Skeletal muscle tissue (tissue), 3 donors: ENCODE measurements at regions not wholly inside any gene's neighbourhood (a gene's known extent, or its start where the extent isn't known, plus 50 kb on each side); places are given as distances from the start of the nearest gene placed in this dataset.

Experiments
- H3K27ac ChIP-seq: one replicate; pipeline ENCODE4 v1.7.0; 2013; ENCODE audit warnings: mild to moderate bottlenecking, low read depth, low read length, inconsistent platforms
- H3K27me3 ChIP-seq, 3 donors: one replicate each; pipeline ENCODE4 v1.7.0; 2013; ENCODE audit warnings: low read length in 3 of 3; ENCODE audit not compliant: control insufficient read depth in 3 of 3, insufficient read depth in 3 of 3
- H3K36me3 ChIP-seq, 3 donors: one replicate each; pipeline ENCODE4 v1.7.0; 2013; ENCODE audit warnings: low read length in 3 of 3; ENCODE audit not compliant: control insufficient read depth in 3 of 3, insufficient read depth in 3 of 3
- H3K4me1 ChIP-seq, 3 donors: one replicate each; pipeline ENCODE4 v1.7.0; 2013; ENCODE audit warnings: low read length in 3 of 3, mild to moderate bottlenecking in 3 of 3; ENCODE audit not compliant: control insufficient read depth in 3 of 3, insufficient read depth in 3 of 3
- H3K4me3 ChIP-seq, 3 donors: one replicate each; pipeline ENCODE4 v1.7.0; 2013; ENCODE audit warnings: low read length in 3 of 3
- H3K9ac ChIP-seq, 3 donors: one replicate each; pipeline ENCODE4 v1.7.0; 2013; ENCODE audit warnings: low read length in 3 of 3, mild to moderate bottlenecking in 3 of 3, moderate library complexity in 2 of 3, low read depth in 1 of 3
- H3K9me3 ChIP-seq, 3 donors: one replicate each; pipeline ENCODE4 v1.7.0; 2013; ENCODE audit warnings: low read length in 3 of 3; ENCODE audit not compliant: control insufficient read depth in 3 of 3
- donor health status: Osteomylitis.

- Histone ChIP-seq H3K27me3 (no peaks in the 10 kb centered on the region), H3K36me3 (no peaks in the 10 kb centered on the region), H3K4me3 (no peak overlapping the region), H3K9me3 (no peaks in the 10 kb centered on the region), H3K27ac (no peak overlapping the region), H3K4me1 (no peaks in the 10 kb centered on the region), H3K9ac (no peak overlapping the region)
Observed at GRCh38 chr10:4456279-4456678, 369.7 kb upstream of the AKR1E2 start.

GRCh38 chr10:4453950-4454349 is 372.1 kb upstream of the AKR1E2 start:
- Histone ChIP-seq H3K4me1 (no peaks in the 10 kb centered on the region), H3K27ac (no peak overlapping the region), H3K9ac (no peak overlapping the region), H3K36me3 (no peaks in the 10 kb centered on the region), H3K9me3 (no peaks in the 10 kb centered on the region), H3K4me3 (no peak overlapping the region), H3K27me3 (no peaks in the 10 kb centered on the region)

GRCh38 chr10:4453276-4453675 is 372.7 kb upstream of the AKR1E2 start:
- no peak overlapping the region for H3K27ac ChIP-seq
- no peaks in the 10 kb centered on the region for H3K9me3 ChIP-seq
- H3K4me1 ChIP-seq, result no peaks in the 10 kb centered on the region
- no peak overlapping the region for H3K9ac ChIP-seq
- H3K4me3 ChIP-seq, result no peak overlapping the region
- H3K27me3 ChIP-seq, result no peaks in the 10 kb centered on the region
- H3K36me3 ChIP-seq, result no peaks in the 10 kb centered on the region

- no peak overlapping the region for H3K4me3 ChIP-seq
- H3K27me3 ChIP-seq, result no peaks in the 10 kb centered on the region
- H3K36me3 ChIP-seq, result no peaks in the 10 kb centered on the region
- H3K9me3 ChIP-seq, result no peaks in the 10 kb centered on the region
- no peak overlapping the region for H3K9ac ChIP-seq
- H3K4me1 ChIP-seq, result no peaks in the 10 kb centered on the region
- peak overlapping the region; percentile 4 for H3K27ac ChIP-seq
Observed at GRCh38 chr10:4450981-4451908, 374.8 kb upstream of the AKR1E2 start.

- Histone ChIP-seq H3K9ac (no peak overlapping the region), H3K4me1 (no peaks in the 10 kb centered on the region), H3K36me3 (no peaks in the 10 kb centered on the region), H3K27ac (no peak overlapping the region), H3K9me3 (no peaks in the 10 kb centered on the region), H3K27me3 (no peaks in the 10 kb centered on the region), H3K4me3 (no peak overlapping the region)
Observed at GRCh38 chr10:4450169-4450568, 375.8 kb upstream of the AKR1E2 start.

GRCh38 chr10:4448030-4448429 is 378.0 kb upstream of the AKR1E2 start:
- H3K4me1 ChIP-seq, result no peaks in the 10 kb centered on the region
- H3K27me3 ChIP-seq, result no peaks in the 10 kb centered on the region
- H3K4me3 ChIP-seq, result no peak overlapping the region
- no peaks in the 10 kb centered on the region for H3K36me3 ChIP-seq
- H3K9me3 ChIP-seq, result peaks cover 0 to 2% (median 0%) of the 10 kb centered on the region in 3 donors
- no peak overlapping the region for H3K27ac ChIP-seq
- no peak overlapping the region for H3K9ac ChIP-seq

- peaks cover 0 to 5% (median 0%) of the 10 kb centered on the region in 3 donors for H3K9me3 ChIP-seq
- no peaks in the 10 kb centered on the region for H3K4me1 ChIP-seq
- H3K9ac ChIP-seq, result no peak overlapping the region
- no peak overlapping the region for H3K27ac ChIP-seq
- no peaks in the 10 kb centered on the region for H3K36me3 ChIP-seq
- H3K4me3 ChIP-seq, result no peak overlapping the region
- no peaks in the 10 kb centered on the region for H3K27me3 ChIP-seq
Observed at GRCh38 chr10:4443419-4443818, 382.6 kb upstream of the AKR1E2 start.

- H3K4me1 ChIP-seq, result no peaks in the 10 kb centered on the region
- no peak overlapping the region for H3K9ac ChIP-seq
- H3K27me3 ChIP-seq, result no peaks in the 10 kb centered on the region
- no peak overlapping the region for H3K27ac ChIP-seq
- no peak overlapping the region for H3K4me3 ChIP-seq
- peaks cover 0 to 5% (median 0%) of the 10 kb centered on the region in 3 donors for H3K9me3 ChIP-seq
- H3K36me3 ChIP-seq, result no peaks in the 10 kb centered on the region
Observed at GRCh38 chr10:4442296-4442695, 383.7 kb upstream of the AKR1E2 start.

GRCh38 chr10:4440260-4440659 is 385.7 kb upstream of the AKR1E2 start:
- Histone ChIP-seq H3K4me3 (no peak overlapping the region), H3K9me3 (peaks cover 0 to 5% (median 0%) of the 10 kb centered on the region in 3 donors), H3K27me3 (no peaks in the 10 kb centered on the region), H3K9ac (no peak overlapping the region), H3K36me3 (no peaks in the 10 kb centered on the region), H3K4me1 (no peaks in the 10 kb centered on the region), H3K27ac (no peak overlapping the region)

GRCh38 chr10:4437791-4438190 is 388.2 kb upstream of the AKR1E2 start:
- H3K36me3 ChIP-seq, result no peaks in the 10 kb centered on the region
- H3K27me3 ChIP-seq, result no peaks in the 10 kb centered on the region
- peaks cover 0 to 3% (median 0%) of the 10 kb centered on the region in 3 donors for H3K9me3 ChIP-seq
- no peak overlapping the region for H3K27ac ChIP-seq
- no peaks in the 10 kb centered on the region for H3K4me1 ChIP-seq
- no peak overlapping the region for H3K4me3 ChIP-seq
- H3K9ac ChIP-seq, result no peak overlapping the region
